ENCODE measurements at regions not wholly inside any gene's neighbourhood (a gene's known extent, or its start where the extent isn't known, plus 50 kb on each side); places are given as distances from the start of the nearest gene placed in this dataset.

- intact Hi-C loops (cut with micrococcal nuclease) = no loop called here
Measured at GRCh38 chr14:98056946-98057345, 1215.1 kb downstream of the BCL11B start.

GRCh38 chr14:98059106-98059505, 1212.9 kb downstream of the BCL11B start:
- intact Hi-C loops (cut with micrococcal nuclease) = no loop called here

DNA sequence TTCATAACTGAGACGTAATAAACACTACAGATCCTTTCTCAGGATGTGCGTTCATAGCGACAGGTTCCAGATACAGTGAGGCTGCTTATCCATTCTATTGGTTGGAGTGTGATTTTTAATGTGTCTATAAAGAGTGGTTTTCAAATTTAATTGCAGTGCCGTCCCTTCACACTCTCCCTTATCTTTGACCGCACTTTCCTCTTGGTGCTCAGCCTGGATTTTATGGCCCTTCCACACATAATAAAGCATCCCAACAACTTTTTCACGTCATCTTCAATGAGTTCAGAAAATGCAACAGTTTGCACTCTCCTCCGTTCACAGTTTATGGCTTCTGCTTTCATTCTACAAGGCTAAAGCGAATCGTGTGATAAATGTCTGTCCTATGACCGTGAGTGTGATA, 1209.9 kb downstream of the BCL11B start:
- intact Hi-C loops (cut with micrococcal nuclease) = no loop called here

GRCh38 chr14:98069712-98070171, 1202.3 kb downstream of the BCL11B start:
- intact Hi-C loops (cut with micrococcal nuclease) = no loop called here

GRCh38 chr14:98070536-98070935, 1201.5 kb downstream of the BCL11B start:
- intact Hi-C loops (cut with micrococcal nuclease) = no loop called here

DNA sequence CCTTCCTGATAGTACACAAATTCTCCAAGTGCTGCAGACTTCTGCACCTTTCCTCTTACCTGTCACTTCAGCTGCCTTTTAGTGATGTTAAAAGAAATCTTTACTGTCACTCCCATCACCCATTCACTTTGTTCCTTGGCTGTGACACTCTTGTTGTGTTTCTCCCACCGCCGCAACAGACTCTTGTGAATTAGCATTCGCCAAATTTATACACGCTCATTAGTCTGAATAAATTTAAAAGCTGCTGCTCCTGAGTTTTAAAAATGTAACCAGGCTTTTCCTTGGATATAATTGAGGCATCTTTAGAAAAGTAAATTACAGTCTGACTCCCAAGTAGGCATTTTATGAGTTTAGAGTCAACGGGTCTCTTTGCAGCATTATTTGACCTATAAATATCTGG, 1197.9 kb downstream of the BCL11B start:
- intact Hi-C loops (cut with micrococcal nuclease) = no loop called here

DNA sequence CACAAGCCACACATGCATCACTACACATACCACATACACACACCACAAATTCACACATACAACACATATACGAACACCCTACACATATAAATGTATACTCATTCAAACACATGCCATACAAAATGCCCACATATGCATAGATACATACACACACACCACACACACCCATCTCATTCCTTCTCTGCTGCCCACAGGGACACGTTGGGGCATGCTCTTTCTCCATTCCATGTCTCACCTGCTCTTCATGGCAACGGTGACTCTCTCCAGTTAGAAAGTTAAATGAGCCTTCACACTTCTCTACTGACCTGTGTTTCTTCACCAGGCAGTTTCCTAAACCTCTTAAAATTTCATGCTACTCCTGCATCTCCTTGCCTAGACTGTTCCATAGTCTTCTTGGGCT, 1194.8 kb downstream of the BCL11B start:
- intact Hi-C loops (cut with micrococcal nuclease) = no loop called here

DNA sequence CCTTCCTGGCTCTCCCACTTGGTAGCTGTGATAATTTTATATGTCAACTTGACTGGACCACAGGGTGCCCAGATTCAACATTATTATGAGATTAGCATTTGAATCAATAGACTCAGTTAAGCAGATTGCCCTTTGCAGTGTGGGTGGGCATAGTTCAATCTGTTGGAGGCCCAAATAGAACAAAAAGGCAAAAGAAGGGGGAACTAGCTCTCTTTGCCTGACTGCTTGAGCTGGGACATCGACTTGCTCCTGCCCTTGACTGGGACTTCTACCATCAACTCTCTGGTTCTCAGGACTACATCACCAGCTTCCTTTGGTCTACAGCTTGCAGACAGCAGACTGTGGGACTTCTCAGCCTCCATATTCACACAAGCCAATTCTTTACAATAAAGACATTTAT, 1189.2 kb downstream of the BCL11B start:
- intact Hi-C loops (cut with micrococcal nuclease) = no loop called here

GRCh38 chr14:98085751-98086150, 1186.2 kb downstream of the BCL11B start:
- intact Hi-C loops (cut with micrococcal nuclease) = no loop called here

GRCh38 chr14:98093111-98093510, 1178.9 kb downstream of the BCL11B start:
- intact Hi-C loops (cut with micrococcal nuclease) = no loop called here

DNA sequence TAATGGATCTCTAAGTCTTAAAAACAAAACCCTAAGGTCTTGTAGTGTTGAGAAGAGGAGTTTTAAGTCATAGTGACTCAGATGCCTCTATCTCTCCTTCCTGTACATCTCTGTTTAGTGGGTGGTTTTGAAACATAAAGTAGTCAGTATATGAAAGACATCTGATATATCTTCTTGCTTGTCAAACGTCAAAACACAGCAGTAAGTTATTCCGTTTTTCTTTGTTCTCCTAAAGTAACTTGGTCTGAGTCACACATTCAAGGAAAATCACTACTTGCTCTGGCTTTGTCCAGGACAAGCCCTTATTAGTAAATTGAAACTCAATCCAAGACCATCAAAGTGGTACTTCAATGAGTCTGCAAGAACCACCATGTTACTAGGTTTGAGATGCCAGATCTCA, 1172.5 kb downstream of the BCL11B start:
- intact Hi-C loops (cut with micrococcal nuclease) = no loop called here

DNA sequence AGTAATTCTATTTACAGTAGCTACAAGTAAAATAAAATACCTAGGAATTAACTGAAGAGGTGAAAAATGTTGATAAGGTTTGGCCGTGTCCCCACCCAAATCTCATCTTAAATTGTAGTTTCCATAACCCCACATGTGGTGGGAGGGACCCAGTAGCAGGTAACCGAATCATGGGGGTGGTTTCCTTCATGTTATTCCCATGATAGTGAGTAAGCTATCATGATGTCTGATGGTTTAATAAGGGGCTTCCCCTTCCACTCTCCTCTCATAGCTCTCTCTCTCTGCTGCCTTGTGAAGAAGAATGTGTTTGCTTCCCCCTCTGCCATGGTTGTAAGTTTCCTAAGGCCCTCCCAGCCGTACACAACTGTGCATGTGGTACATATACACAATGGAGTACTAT, 1170.7 kb downstream of the BCL11B start:
- intact Hi-C loops (cut with micrococcal nuclease) = no loop called here

GRCh38 chr14:98103705-98104104, 1168.3 kb downstream of the BCL11B start:
- intact Hi-C loops (cut with micrococcal nuclease) = no loop called here

DNA sequence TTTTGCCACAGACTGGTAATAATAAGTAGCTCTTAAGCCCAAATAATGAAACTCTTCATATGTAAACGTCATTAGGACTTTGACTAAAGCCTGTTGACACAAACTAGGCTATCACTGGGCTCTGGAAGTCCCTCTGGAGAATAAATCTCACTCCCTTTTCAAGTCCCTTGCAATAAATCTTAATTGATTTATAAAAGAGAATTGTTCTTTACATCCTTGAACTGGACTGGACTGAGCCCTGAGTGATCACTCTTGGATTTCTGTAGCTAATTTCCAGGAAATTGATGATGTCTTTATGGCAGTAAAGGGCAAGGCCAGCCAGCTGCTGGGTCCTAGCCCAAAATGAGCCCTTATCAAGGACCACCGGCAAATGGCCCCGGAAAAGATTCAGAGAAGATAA, 1162.7 kb downstream of the BCL11B start:
- intact Hi-C loops (cut with micrococcal nuclease) = no loop called here

DNA sequence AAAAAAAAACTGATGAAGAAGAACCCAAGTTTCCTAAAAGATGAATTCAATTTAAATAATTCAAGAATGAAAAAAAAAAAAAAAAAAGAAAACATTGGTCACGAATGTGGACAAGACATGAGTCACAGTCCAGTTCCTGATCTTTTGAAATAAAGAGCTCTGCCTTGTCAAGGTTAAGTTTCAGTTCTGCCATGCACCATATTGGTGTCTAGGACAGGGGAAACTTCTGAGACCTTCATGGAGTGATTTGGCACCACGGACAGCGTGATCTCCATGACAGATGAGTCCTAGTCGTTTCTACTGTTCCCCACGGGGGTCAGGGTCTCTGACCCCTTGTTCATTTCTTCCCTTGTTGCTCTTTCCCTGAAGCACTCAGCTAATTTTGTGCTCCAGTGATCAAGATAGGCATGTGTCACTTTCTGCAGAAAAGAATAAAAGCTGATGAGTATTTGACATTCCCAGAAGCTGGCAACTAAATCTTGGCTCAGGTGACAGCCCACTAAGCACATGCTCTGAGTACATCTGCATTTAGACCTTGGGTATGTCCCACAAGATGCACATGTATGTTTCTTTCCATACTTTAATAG, 1159.7 kb downstream of the BCL11B start:
- intact Hi-C loops (cut with micrococcal nuclease) = no loop called here

- intact Hi-C loops (cut with micrococcal nuclease) = no loop called here
Measured at GRCh38 chr14:98114122-98114895, 1157.7 kb downstream of the BCL11B start.

DNA sequence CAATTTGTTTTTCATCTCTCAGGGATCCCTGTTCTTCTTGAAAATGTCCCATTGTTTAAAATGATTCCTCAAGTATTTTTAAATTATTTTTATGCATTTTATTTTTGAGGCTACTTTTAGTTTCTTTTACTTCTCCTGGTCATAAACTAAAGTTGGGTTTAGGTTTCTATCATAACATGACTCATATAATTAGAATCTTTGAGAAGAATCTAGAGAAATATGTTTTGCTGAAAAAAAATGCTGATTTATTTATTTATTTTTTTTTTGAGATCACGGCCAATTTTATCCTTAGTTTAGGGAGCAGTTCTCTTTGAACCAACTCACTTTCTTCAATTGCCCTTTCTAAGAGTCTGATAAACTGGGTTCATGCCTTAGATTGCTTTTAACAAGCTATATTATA, 1157.1 kb downstream of the BCL11B start:
- intact Hi-C loops (cut with micrococcal nuclease) = no loop called here

GRCh38 chr14:98118749-98119148, 1153.2 kb downstream of the BCL11B start:
- intact Hi-C loops (cut with micrococcal nuclease) = no loop called here

DNA sequence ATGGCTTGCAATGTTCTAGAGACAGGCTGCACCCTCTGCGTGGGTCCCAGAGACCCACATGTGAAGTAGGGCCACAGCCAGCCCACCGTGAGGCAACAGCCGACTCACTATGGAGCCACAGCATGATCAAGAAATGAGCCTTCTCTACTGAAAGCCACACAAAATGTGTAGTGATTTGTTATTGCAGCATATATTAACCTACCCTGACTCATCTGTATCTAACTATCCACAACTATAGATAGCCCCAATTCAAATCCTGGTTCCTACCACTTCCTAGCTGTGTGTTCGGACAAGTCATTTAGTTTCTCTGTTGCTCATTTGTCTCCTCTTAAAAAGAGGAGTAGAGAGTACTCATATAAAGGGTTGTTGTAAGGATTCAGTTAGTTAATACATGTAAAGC, 1152.3 kb downstream of the BCL11B start:
- intact Hi-C loops (cut with micrococcal nuclease) = no loop called here

DNA sequence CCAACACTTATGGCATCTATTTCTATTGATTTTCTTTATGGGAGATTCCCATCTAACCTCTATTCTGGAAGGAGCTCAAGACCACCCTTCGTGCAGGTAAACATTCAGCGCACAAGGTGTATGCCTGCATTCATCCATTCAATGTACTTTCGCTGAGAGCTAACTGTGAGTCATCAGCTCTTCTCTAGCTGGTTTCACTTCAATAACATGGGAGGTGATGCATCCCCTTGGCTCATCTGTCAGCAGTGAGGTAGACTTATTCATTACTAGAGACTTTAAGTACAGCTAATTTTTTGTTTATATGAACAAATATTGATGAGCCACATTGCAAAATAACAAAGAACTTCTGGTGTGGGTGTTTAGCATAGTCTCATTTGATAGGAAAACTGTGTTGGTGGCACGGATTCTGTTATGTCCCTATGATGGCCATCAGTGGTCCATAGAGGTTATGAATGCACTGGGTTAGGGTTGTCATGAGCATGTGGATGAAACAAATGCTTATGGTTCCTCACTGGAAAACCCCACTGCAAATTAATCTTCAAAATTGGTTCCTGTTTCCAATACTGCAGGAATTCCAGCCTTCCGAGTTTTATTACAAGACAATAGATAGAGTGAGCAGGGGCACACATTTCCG, 1151.0 kb downstream of the BCL11B start:
- intact Hi-C loops (cut with micrococcal nuclease) = no loop called here

- intact Hi-C loops (cut with micrococcal nuclease) = no loop called here
Measured at GRCh38 chr14:98122527-98122926, 1149.5 kb downstream of the BCL11B start.

GRCh38 chr14:98130691-98131090, 1141.3 kb downstream of the BCL11B start:
- intact Hi-C loops (cut with micrococcal nuclease) = loop anchor here (10.0 kb wide), 1 partner anchor 826 kb away; no protein-coding TSS in a partner anchor

- intact Hi-C loops (cut with micrococcal nuclease) = loop anchor here (10.0 kb wide), 1 partner anchor 827 kb away; no protein-coding TSS in a partner anchor
Measured at GRCh38 chr14:98131406-98131805, 1140.6 kb downstream of the BCL11B start.
